B cell (primary cell): ENCODE measurements at regions not wholly inside any gene's neighbourhood (a gene's known extent, or its start where the extent isn't known, plus 50 kb on each side); places are given as distances from the start of the nearest gene placed in this dataset.

Experiments used
- CTCF ChIP-seq: fragments of 200-600 bp; IDR thresholded peaks from one replicate; pipeline ENCODE4 v1.8.0; 2022; ENCODE audit warnings: antibody characterized with exemption, mild to moderate bottlenecking
- EZH2 ChIP-seq: IDR thresholded peaks from 2 replicates; pipeline ENCODE4 v1.6.1; 2012; ENCODE audit warnings: borderline replicate concordance, low read depth, mild to moderate bottlenecking, moderate library complexity, low read length; ENCODE audit not compliant: insufficient read depth, poor library complexity, severe bottlenecking

GRCh38 chr7:54960517-54960916 lies 58.3 kb upstream of the EGFR start:
- TF ChIP-seq CTCF: no peak
- no peak for TF ChIP-seq EZH2
